ENCODE measurements at regions not wholly inside any gene's neighbourhood (a gene's known extent, or its start where the extent isn't known, plus 50 kb on each side); places are given as distances from the start of the nearest gene placed in this dataset.
"Not testable (repeated sequence)": the region's sequence is repeated elsewhere in the genome, so short reads cannot be mapped to it uniquely, and the experiment has no call there.

GRCh38 chr1:224029286-224030025 lies 84.5 kb upstream of the FBXO28 start:
- not testable (repeated sequence) for DNase-seq (ENCODE audit: low spot score)

- not testable (repeated sequence) for DNase-seq (ENCODE audit: low spot score)
Measured at GRCh38 chr1:224028802-224029201, 85.1 kb upstream of the FBXO28 start.

GRCh38 chr1:224023122-224023521 lies 90.8 kb upstream of the FBXO28 start:
- not testable (repeated sequence) for DNase-seq (ENCODE audit: low spot score)

GRCh38 chr1:224022249-224022970 lies 91.5 kb upstream of the FBXO28 start:
- not testable (repeated sequence) for DNase-seq (ENCODE audit: low spot score)

GRCh38 chr1:224019866-224020265 lies 94.0 kb upstream of the FBXO28 start:
- not testable (repeated sequence) for DNase-seq (ENCODE audit: low spot score)

GRCh38 chr1:224015782-224016181 lies 98.1 kb upstream of the FBXO28 start:
- not testable (repeated sequence) for DNase-seq (ENCODE audit: low spot score)

- no peak for DNase-seq (ENCODE audit: low spot score)
Measured at GRCh38 chr1:224014330-224014649, 99.6 kb upstream of the FBXO28 start.

GRCh38 chr1:224013626-224014329 lies 100.1 kb upstream of the FBXO28 start:
- not testable (repeated sequence) for DNase-seq (ENCODE audit: low spot score)

GRCh38 chr1:224012807-224013434 lies 101.0 kb upstream of the FBXO28 start:
- DNase-seq (ENCODE audit: low spot score): not testable (repeated sequence)

GRCh38 chr1:224012162-224012561 lies 101.7 kb upstream of the FBXO28 start:
- not testable (repeated sequence) for DNase-seq (ENCODE audit: low spot score)

- not testable (repeated sequence) for DNase-seq (ENCODE audit: low spot score)
Measured at GRCh38 chr1:224011751-224012150, 102.2 kb upstream of the FBXO28 start.

- not testable (repeated sequence) for DNase-seq (ENCODE audit: low spot score)
Measured at GRCh38 chr1:224011153-224011552, 102.8 kb upstream of the FBXO28 start.

GRCh38 chr1:224005973-224006372 lies 107.9 kb upstream of the FBXO28 start:
- not testable (repeated sequence) for DNase-seq (ENCODE audit: low spot score)

- DNase-seq (ENCODE audit: low spot score): not testable (repeated sequence)
Measured at GRCh38 chr1:224004552-224005315, 109.2 kb upstream of the FBXO28 start.

- DNase-seq (ENCODE audit: low spot score): not testable (repeated sequence)
Measured at GRCh38 chr1:224003896-224004295, 110.0 kb upstream of the FBXO28 start.

GRCh38 chr1:224001757-224002156 lies 112.2 kb upstream of the FBXO28 start:
- not testable (repeated sequence) for DNase-seq (ENCODE audit: low spot score)

- DNase-seq (ENCODE audit: low spot score): not testable (repeated sequence)
Measured at GRCh38 chr1:223999761-224000160, 114.2 kb upstream of the FBXO28 start.

- DNase-seq (ENCODE audit: low spot score): not testable (repeated sequence)
Measured at GRCh38 chr1:223998676-223999455, 115.0 kb upstream of the FBXO28 start.

- not testable (repeated sequence) for DNase-seq (ENCODE audit: low spot score)
Measured at GRCh38 chr1:223996376-223996775, 117.5 kb upstream of the FBXO28 start.

GRCh38 chr1:223992456-223993246 lies 121.3 kb upstream of the FBXO28 start:
- peak; percentile 96 for DNase-seq (ENCODE audit: low spot score)
